ENCODE measurements at regions not wholly inside any gene's neighbourhood (a gene's known extent, or its start where the extent isn't known, plus 50 kb on each side); places are given as distances from the start of the nearest gene placed in this dataset.
"Not testable (repeated sequence)": the region's sequence is repeated elsewhere in the genome, so short reads cannot be mapped to it uniquely, and the experiment has no call there.

- DNase-seq: no peak
These were observed 336.7 kb downstream of the GJA1 start for GRCh38 chr6:121771937-121772720.

GRCh38 chr6:121776054-121776453, 340.6 kb downstream of the GJA1 start:
- DNase-seq: no peak

- DNase-seq: peak; percentile 50
These were observed 345.2 kb downstream of the GJA1 start for GRCh38 chr6:121780325-121781321.

GRCh38 chr6:121791396-121792315, 356.2 kb downstream of the GJA1 start:
- DNase-seq: no peak

- no peak for DNase-seq
These were observed 359.2 kb downstream of the GJA1 start for GRCh38 chr6:121794630-121795029.

- not testable (repeated sequence) for DNase-seq
These were observed 362.2 kb downstream of the GJA1 start for GRCh38 chr6:121797598-121797997.

GRCh38 chr6:121798126-121798525, 362.7 kb downstream of the GJA1 start:
- not testable (repeated sequence) for DNase-seq

- DNase-seq: no peak
These were observed 364.1 kb downstream of the GJA1 start for GRCh38 chr6:121799574-121799973.

- no peak for DNase-seq
These were observed 364.6 kb downstream of the GJA1 start for GRCh38 chr6:121800047-121800446.

GRCh38 chr6:121806116-121806515, 370.7 kb downstream of the GJA1 start:
- no peak for DNase-seq

GRCh38 chr6:121809211-121809610, 373.8 kb downstream of the GJA1 start:
- no peak for DNase-seq

GRCh38 chr6:121810158-121811032, 374.9 kb downstream of the GJA1 start:
- no peak for DNase-seq

- DNase-seq: no peak
These were observed 375.7 kb downstream of the GJA1 start for GRCh38 chr6:121811106-121811505.

GRCh38 chr6:121816361-121816760, 380.9 kb downstream of the GJA1 start:
- DNase-seq: no peak

GRCh38 chr6:121816906-121817540, 381.6 kb downstream of the GJA1 start:
- DNase-seq: peak; percentile 23

GRCh38 chr6:121823437-121823851, 388.0 kb downstream of the GJA1 start:
- DNase-seq: no peak

- no peak for DNase-seq
These were observed 390.8 kb downstream of the GJA1 start for GRCh38 chr6:121826156-121826810.

GRCh38 chr6:121828146-121828886, 392.9 kb downstream of the GJA1 start:
- no peak for DNase-seq

- DNase-seq: no peak
These were observed 395.3 kb downstream of the GJA1 start for GRCh38 chr6:121830736-121831135.

GRCh38 chr6:121835662-121836061, 400.2 kb downstream of the GJA1 start:
- DNase-seq: no peak

Data from NCI-H524 treated with DMSO at 0.1 percent for 48 hours (cell line).